Neural progenitor cell (in vitro differentiated cells): ENCODE measurements at regions not wholly inside any gene's neighbourhood (a gene's known extent, or its start where the extent isn't known, plus 50 kb on each side); places are given as distances from the start of the nearest gene placed in this dataset.

Experiments
- CTCF ChIP-seq: fragments of 200-600 bp; sonication (generic); IDR thresholded peaks from 2 replicates; pipeline ENCODE4 v1.5.1; 2017; ENCODE audit warnings: antibody characterized with exemption, mild to moderate bottlenecking
- EZH2 ChIP-seq: fragments of 200-600 bp; sonication (generic); IDR thresholded peaks from 2 replicates; pipeline ENCODE4 v1.6.1; 2017; ENCODE audit warnings: antibody characterized with exemption, mild to moderate bottlenecking, moderate library complexity

DNA sequence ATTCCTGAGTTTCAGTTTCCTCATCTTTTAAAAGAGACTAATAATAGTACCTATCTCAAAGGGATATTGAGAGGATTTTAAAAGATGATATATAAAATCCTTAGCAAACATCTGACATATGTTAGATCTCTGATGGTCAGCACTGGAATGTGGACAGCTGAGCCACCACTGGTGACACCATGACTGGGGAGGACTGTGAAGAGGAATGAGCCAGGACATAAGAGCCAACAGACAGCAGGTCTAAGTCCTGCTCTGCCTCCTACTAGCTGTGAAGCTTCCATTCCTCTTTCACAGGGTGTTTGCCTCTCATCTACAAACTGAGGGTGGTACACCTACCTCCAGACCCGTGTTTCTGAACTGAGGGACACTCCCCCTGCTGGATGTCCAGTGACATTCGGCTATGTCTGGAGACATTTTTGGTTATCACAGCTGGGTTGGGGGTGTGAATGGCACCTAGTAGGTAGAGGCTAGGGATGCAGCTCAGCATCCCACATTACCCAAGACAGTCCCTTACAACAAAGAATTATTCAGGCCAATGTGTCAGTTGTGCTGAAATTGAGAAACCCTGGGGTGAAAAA, 109.1 kb upstream of the OLIG2 start:
- TF ChIP-seq CTCF (peak; percentile 17), EZH2 (no peak)
